ENCODE measurements at regions not wholly inside any gene's neighbourhood (a gene's known extent, or its start where the extent isn't known, plus 50 kb on each side); places are given as distances from the start of the nearest gene placed in this dataset.

DNA sequence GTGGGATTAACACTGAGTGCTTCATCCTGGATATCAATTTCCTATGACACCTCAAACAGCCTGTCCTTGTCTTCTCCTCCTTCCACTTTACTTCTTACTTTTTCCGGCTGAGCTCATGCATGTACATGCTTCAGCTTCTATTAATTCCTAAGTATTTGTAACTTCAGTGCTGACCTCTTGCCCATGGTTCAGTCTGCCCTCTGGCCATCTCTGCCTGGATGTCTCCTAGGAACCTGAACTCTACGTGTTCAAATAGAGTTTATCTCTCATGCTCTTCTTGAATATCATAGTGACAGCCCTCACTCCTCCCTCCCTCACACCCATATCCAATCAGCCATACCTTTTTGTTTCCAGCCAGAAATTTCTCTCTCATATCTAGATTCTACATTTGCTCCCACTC lies 141.6 kb downstream of the ATP23 start:
- TF ChIP-seq BHLHE40 (IDR thresholded peaks at IDR 0.05; ENCODE audit: low read depth, low read length) (no peak), SMC3 (IDR thresholded peaks at IDR 0.05; ENCODE audit: low read depth, low read length) (no peak), POLR2A (IDR thresholded peaks at IDR 0.05; ENCODE audit: low read depth, low read length) (no peak), MAZ (IDR thresholded peaks at IDR 0.05; ENCODE audit: borderline replicate concordance, low read depth, low read length) (no peak)
- TF ChIP-seq, protein P1, sequence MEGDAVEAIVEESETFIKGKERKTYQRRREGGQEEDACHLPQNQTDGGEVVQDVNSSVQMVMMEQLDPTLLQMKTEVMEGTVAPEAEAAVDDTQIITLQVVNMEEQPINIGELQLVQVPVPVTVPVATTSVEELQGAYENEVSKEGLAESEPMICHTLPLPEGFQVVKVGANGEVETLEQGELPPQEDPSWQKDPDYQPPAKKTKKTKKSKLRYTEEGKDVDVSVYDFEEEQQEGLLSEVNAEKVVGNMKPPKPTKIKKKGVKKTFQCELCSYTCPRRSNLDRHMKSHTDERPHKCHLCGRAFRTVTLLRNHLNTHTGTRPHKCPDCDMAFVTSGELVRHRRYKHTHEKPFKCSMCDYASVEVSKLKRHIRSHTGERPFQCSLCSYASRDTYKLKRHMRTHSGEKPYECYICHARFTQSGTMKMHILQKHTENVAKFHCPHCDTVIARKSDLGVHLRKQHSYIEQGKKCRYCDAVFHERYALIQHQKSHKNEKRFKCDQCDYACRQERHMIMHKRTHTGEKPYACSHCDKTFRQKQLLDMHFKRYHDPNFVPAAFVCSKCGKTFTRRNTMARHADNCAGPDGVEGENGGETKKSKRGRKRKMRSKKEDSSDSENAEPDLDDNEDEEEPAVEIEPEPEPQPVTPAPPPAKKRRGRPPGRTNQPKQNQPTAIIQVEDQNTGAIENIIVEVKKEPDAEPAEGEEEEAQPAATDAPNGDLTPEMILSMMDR (conservative IDR thresholded peaks at IDR 0.05; ENCODE audit: low read depth, low read length) = no peak
- TF ChIP-seq, protein P2, sequence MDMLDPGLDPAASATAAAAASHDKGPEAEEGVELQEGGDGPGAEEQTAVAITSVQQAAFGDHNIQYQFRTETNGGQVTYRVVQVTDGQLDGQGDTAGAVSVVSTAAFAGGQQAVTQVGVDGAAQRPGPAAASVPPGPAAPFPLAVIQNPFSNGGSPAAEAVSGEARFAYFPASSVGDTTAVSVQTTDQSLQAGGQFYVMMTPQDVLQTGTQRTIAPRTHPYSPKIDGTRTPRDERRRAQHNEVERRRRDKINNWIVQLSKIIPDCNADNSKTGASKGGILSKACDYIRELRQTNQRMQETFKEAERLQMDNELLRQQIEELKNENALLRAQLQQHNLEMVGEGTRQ (IDR thresholded peaks at IDR 0.05; ENCODE audit: low read depth, low read length) = no peak
- TF ChIP-seq, protein P3, sequence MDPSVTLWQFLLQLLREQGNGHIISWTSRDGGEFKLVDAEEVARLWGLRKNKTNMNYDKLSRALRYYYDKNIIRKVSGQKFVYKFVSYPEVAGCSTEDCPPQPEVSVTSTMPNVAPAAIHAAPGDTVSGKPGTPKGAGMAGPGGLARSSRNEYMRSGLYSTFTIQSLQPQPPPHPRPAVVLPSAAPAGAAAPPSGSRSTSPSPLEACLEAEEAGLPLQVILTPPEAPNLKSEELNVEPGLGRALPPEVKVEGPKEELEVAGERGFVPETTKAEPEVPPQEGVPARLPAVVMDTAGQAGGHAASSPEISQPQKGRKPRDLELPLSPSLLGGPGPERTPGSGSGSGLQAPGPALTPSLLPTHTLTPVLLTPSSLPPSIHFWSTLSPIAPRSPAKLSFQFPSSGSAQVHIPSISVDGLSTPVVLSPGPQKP (IDR thresholded peaks at IDR 0.05; ENCODE audit: borderline replicate concordance, low read depth, low read length) = no peak
